ENCODE measurements at regions not wholly inside any gene's neighbourhood (a gene's known extent, or its start where the extent isn't known, plus 50 kb on each side); places are given as distances from the start of the nearest gene placed in this dataset.

DNA sequence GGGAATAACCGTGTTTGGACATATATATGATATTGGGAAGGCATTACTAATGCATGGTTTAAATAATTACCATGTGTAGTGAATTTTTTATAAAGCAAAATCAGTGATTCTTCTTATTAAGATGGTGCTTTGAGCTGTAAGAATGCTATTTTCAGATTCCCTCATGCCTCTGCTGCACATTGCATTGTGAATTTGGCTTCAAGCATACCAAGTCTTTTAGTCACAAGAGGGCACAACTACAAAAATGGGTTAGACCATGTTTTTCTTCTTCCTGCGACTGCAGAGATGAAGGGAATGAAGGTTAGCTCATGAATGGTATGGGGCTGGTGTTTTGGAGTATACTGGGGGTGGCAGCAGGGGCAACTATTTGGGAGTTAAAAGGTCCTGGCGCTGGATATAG is 320.1 kb downstream of the SLC4A3 start:
- DNase-seq (ENCODE audit: low read depth in 1 of 2, low spot score in 1 of 2) = no peak

DNA sequence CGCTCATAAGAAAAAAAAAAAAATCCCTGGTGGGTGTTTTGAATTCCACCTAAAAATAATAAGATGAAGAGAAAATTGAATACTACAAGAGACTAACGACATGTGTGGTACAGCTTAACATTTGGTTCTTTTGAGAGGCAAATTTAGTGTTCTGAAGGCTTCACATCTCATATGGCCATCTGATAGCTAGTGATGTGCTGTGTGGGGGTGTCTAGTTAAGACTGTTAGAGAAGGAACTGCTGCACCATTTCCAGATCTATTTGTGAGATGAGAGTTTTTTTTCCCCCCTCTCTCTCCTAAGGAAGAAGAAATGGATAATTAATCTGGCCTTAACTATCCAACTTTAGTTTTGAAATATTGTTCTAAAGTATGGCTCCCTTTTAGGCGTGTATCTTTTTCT is 321.6 kb downstream of the SLC4A3 start:
- no peak for DNase-seq (ENCODE audit: low read depth in 1 of 2, low spot score in 1 of 2)

DNA sequence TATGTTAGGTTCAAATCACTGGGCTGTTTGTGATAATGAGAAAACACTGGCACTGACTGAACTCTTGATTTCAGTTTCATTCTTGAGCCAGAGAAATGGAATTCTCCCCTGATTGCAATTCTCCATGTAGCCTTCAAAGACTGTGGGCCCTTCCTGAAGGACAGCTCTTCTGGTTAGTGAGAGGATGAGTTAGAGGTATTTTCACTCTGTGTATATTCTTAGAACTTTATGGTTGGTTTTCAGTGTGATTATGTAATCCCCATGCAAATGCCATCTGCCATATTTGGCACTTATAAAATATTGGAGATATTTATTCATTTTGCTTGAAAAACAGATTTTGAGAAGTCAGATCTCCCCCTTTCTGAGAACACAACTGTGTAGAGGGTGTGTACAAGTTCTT is 323.7 kb downstream of the SLC4A3 start:
- DNase-seq (ENCODE audit: low read depth in 1 of 2, low spot score in 1 of 2) = no peak

DNA sequence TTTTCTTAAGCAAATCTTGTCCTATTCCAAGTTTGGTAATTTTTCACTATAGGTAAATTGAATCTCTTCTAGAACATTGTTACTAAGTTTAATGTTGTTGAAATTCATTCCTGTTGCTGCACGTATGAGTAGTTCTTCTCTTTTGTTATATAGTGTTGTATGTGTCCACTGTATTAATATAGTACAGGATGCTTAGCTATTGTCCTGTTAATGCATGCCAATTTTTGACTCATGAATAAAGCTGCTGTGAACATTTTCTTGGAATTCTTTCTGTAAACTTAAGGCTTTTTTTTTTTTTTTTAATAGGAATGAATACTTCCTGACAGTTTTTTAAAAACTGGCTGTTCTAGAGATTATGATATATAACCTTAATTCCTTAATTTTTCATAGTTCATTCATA is 326.9 kb downstream of the SLC4A3 start:
- DNase-seq (ENCODE audit: low read depth in 1 of 2, low spot score in 1 of 2) = no peak

DNA sequence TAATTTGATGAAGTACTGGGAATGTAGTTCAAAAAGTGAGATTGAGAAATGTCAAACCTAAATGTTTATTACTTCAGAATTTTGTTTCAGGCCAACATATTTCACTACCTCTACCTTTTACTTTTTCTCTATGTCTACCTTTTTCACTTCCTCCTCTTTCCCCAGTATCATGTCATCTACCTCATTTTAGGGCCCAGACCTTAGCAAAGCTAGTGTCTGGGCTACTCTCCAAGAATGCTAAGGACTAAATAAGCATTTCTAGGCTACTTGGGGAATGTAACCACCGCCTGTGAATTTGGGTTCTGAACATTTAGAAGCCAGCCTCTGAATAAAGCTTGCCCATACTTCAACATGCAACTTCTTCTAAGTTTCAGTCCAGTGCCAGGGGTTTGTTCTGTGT is 330.4 kb downstream of the SLC4A3 start:
- DNase-seq (ENCODE audit: low read depth in 1 of 2, low spot score in 1 of 2) = no peak

DNA sequence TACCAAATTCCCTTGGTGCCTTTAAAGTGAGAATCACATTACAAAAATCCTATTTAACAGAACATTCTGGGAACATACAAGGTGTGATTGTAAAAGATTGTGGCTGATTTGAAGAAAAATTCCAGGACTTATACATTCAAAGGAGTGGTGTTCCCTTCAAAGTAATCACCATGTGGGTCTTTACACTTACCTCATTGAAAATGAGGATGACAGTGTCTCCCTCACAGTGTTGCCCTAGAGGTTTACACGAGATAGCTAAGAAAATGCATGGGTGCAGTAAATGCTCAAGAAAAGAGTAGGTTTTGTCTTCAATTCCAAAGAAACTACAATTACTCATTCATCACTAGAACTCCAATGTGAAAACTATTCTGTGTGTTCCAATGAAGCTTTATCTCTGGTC is 331.5 kb downstream of the SLC4A3 start:
- DNase-seq (ENCODE audit: low read depth in 1 of 2, low spot score in 1 of 2) = no peak

DNA sequence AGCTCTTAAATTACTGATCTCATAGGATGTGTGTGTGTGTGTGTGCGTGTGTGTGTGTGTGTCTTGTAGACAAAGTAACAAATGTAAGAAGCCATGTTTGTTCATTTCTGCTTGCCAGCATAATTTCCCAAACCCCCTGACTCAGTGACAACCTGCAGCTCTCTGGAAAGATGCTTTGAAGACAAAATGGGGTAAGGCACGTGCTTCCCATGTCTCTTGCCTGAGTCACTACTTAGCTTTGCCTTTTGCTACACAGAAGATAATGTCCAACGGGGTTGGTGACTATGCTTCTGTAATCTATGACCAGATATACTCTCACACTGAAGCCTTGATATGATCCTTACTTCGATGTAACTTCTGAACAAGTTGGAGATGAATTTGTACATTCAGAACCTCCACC is 332.0 kb downstream of the SLC4A3 start:
- no peak for DNase-seq (ENCODE audit: low read depth in 1 of 2, low spot score in 1 of 2)

DNA sequence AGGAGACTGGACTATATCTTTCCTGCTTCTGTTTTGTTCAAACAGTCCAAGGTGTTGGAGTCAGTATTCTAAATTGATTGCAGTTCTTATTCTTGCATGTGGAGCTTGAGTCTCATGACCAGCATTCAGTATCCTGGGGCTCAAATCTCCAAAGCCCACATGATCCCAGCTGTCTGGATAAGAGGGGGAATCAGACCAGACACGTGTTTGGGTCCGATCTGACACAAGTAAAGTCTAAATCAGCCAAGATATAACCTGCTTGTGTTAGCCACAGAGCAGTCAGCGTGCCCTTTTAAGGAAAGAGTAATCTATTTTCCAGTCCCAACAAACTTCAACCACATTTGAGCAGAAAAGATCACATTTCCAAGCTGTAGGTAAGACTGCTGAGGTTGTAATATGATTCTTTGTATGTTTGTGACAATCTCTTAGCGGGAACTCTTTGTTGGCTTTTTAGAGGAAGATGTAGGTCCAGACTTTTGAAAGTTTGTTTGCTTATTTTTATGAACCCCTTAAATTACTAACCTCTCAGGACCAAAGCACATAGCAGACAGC is 334.6 kb downstream of the SLC4A3 start:
- DNase-seq (ENCODE audit: low read depth in 1 of 2, low spot score in 1 of 2) = no peak

DNA sequence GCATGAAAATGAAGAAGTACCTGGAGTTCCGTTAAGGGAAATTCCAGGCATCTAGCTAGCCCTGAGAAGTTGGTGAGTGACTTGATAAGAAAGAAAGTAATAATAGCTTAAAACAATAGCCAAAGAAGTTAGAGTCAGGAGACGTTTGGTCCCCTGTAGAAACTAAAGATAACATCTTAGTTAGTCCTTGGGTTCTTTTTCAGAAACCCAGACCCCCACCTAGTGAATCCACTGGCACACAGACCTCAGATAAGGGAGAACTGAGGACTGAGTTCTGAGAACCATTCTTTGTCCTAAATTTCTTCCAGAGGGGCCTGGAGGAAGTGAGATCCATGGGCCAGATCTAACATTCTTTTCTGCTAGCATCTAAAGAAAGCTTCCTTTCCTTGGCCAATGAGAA is 335.4 kb downstream of the SLC4A3 start:
- DNase-seq (ENCODE audit: low read depth in 1 of 2, low spot score in 1 of 2) = no peak

DNA sequence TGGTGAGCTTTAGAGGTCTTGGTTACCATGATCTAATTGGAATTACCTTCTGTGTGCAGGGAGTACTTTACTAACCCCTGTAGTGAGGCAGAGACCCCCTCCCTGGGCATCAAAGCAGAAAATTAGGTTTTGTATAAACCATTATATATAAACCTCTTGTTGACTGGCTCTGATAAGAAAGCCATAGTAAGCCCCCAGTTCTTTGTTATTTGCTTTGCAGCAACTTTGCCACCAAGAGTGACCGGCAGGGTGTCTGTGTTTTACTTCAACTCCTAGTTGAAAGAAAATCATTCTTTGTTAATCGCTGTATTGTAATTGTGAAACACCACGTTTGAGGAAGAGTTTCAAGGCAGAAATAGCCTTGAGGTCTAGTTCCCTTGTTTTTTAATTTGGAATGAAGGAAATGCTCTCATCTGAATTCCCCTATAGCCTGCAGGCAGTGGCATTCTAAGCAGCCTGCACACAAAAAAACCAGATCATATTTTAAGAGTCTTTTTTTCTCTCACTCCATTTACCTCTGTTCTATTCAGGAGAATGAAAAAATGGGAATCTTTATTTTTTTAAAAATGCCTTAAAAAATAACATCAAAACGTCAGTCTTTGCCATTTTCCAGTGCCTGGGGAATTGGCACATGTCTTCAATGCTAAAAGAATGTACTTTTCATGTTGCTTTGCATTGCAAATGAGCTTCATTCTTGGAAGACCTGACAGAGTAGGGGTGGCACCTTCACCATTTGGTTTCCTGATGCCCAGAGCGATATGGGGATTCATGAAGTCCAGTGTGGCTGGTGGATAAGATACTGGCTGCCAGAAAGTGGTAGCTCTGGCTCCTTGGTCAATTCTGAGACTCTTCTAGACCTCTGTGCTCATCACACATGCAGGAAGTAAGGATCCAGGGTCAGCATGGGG is 338.1 kb downstream of the SLC4A3 start:
- DNase-seq (ENCODE audit: low read depth in 1 of 2, low spot score in 1 of 2) = no peak

DNA sequence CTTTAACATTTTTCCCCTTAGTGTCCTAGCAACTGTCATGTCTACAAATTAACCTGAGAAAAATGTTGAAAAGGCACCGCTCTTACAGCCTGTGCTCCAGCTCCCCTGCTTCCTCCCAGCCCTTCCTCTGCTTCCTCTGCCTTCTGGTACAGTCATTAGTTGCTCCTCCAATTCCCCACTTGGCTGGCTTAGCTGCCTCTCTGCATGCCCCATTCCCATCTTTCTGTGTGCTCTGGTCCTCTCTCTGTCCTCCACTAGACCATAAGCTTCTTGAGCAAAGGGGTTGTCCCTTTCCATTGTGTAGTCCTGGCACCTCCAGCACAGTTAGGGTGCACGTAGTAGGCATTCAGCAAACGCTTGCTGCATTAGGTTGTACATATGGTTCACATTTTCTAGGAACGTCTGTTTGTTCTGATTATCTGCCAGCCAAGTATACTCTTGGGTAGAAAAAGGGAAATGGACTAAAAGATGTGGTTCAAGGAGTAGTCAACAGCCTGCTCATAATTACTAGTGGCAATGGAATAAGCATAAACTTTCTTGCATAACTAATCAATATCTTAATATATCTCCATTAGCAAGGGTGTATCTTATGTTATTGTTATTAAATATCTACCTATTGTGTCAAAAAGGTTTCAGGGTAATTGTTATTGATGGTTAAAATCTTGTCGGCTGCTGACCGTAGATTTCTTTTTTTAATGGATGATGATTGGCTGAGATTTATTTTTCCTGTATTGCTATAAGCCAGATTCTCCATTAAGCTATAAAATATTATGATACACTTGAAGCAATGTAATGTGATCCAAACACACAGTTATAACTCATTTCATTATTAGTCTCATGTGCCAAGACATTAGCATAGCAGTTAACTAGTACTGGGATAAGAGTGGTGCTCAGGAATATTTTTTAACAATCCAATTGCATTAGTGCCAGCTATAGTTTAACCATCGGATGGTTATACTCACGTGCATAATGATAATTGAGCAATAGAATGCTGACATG is 340.1 kb downstream of the SLC4A3 start:
- DNase-seq (ENCODE audit: low read depth in 1 of 2, low spot score in 1 of 2) = no peak

DNA sequence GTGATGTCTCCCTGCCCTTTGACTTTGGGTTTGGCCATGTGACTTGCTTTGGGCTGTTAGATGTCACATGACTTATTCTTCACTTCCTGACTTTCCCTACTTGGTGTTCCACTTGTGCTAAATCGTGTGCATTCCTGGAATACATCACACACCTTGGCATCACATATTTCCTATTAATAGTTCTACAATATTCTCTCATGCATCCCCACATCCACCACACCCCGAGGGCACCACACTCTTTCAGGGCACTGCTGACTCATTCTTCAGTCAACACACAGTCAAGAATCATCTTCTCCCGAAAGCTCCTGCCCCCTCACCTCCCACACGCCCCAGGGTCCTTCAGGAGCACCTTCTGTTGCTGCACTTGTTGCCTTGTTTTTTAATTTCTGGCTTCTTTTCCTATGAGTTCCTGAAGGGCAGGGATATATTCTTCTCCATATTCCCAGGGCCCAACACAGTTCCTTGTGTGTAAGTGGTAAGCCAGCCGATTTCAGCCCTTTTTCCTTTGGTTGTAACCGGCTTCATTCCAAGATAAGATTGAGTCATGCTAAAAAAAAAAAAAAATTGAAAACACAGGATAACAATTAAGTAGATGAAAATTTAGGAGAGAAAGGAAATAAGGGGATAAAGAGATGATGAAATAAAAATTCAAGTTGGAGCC is 341.4 kb downstream of the SLC4A3 start:
- DNase-seq (ENCODE audit: low read depth in 1 of 2, low spot score in 1 of 2) = no peak

DNA sequence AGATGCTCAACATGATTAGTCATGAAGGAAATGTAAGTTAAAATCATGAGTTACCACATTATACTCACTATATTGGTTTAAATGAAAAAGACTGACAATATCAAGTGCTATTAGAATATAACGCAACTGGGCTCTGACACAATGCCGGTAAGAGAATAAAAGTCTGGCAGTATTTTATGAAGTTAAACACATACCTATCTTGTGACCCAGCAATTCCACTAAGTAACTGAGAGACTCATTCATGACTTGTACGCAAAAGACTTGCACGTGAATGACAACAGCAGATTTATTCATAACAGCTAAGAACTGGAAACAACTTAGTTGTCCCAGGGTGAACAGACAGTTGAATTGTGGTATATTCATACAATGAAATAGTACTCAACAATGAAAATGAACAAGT is 342.1 kb downstream of the SLC4A3 start:
- DNase-seq (ENCODE audit: low read depth in 1 of 2, low spot score in 1 of 2) = no peak

DNA sequence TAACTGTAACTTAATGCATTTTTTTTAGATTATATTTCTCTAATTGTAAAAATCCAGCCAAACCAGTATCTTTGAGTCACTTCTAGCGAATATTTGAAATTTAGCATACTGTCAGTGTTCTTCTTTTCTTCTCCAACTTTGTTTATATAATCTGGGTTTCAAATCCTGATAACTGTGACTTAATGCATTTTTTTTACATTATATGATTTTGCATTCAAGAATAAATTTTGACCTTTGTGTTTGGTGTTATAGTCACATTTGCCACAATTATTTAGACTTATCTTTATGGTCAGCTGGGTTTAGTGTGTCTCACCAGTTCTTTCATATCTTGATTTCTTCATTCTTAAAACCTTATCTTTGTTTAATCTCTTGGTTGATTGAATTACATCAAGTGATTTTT is 345.7 kb downstream of the SLC4A3 start:
- no peak for DNase-seq (ENCODE audit: low read depth in 1 of 2, low spot score in 1 of 2)

DNA sequence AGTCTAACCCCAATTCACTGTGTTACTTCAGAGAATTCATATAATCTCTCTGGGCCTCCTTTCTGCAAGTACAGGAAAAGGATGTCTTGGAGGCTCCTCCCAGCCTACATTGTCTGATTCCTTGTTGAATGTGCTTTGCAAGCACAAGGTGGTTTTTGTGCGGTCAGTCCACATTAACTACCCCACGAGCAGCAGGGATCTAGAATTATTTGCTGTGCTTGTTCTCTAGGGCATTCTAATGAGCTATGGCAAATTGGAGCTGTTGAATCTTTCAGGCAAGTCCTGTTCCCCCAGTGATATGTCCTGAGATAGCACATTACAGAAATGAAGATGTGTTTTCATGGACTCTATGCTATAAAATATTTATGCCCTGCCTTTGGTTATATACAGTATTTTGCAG is 349.4 kb downstream of the SLC4A3 start:
- DNase-seq (ENCODE audit: low read depth in 1 of 2, low spot score in 1 of 2) = no peak

DNA sequence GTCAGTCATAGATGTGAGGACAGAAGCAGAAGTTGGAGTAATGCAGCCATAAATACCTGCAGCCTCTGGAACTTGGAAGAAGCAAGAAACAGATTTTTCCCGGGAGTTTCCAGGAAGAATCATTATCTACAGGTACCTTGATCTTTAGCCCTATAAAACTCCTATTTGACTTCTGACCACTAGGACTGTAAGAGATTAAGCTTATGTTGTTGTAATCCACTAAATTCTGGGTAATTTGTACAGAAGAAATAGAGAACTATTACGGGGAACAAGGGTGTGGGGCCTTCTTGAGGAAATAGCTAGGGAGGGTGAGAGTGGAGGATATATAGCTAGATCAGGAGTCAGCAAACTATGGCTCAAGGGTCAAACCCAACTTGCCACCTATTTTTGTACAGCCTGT is 353.2 kb downstream of the SLC4A3 start:
- DNase-seq (ENCODE audit: low read depth in 1 of 2, low spot score in 1 of 2) = no peak

DNA sequence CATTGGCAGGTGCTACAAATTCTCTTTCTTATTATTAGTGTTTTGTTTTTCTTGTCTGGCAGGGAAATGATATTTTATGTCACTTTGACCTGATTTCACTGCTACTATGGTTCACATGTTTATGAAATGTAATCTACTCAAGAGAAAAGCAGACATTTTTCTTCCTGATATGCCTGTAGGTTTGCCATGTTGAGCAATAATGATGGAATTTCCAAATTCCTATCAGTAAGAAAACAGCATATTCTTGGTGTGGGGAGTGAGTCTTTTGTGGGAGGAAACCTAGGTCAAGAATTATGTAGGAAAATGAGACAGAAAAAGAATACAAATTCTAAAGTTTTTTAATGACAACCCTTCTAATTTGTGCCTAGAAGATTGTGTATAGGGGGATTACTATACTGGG is 356.4 kb downstream of the SLC4A3 start:
- DNase-seq (ENCODE audit: low read depth in 1 of 2, low spot score in 1 of 2) = no peak

DNA sequence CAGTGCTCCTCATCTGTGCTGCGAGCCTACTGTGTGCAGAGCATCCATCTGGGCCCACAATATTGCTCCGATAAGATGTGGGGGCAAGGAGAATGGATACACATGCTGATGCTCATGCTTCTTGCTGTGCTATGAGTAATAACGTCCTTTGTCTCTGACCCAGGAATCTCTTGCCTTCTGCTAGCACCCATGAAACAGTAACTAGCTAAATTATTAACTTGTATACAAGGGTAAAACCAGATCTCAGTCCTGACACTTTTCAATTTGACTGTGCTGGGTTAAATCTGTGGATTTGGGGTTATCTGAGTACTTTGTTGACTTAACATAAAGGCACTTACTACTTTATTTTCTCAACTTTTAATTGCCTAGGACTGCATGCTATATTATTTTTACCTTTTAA is 357.6 kb downstream of the SLC4A3 start:
- no peak for DNase-seq (ENCODE audit: low read depth in 1 of 2, low spot score in 1 of 2)

DNA sequence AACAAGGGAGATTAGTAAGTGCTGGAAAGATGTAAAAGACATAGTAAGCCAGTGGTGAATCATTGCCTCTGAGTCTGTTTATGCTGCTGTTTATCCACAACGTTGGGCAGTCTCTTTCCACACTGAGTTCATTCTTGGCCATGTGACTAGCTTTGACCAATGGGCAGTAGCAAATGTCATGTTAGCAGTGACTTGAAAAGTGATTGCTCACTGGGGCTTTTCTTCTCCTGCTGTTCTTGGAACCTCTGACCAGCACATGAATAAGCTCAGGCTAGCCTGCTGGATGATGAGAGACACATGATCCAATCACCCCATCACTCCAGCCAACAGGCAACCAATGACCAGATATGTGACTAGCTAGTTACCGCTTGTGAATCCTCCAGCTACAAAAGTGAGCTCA is 360.4 kb downstream of the SLC4A3 start:
- no peak for DNase-seq (ENCODE audit: low read depth in 1 of 2, low spot score in 1 of 2)

DNA sequence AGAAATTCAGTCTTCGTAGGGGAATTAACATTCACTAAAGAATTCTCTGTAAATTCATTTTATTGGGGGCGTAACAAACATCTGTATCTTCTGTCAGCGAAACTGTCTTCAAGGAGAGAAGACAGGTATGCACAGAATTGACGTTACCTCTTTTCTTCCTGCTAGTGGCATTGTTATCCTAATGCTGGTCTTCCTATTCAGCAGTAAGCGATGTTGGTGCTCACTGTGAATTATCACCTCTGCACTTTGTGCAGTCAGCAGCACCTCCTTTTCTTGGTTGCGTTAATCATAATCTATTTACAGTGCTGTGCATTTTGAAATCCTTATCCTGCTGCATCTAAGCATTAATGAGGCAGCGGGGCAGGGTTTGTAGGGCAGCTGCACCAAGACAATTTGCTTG is 362.3 kb downstream of the SLC4A3 start:
- DNase-seq (ENCODE audit: low read depth in 1 of 2, low spot score in 1 of 2) = no peak

DNA sequence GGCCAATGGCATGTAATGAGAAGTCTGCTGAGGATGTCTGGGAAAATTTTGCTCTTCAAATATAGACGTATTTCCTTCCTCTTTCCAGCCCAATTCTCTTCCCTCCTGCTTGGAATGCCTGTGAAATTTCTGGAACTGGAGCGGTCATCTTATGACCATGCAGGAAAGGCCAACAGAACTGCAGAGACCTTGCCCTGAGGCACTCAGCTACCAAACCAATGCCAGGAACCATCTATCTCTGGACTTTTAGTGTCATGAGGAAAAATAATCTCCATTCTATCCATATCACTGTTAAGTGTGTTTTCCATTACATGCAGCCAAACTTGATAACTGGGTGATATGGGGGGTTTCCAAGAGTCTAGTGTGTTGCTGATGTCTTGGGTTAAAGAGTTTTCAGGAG is 363.7 kb downstream of the SLC4A3 start:
- no peak for DNase-seq (ENCODE audit: low read depth in 1 of 2, low spot score in 1 of 2)

All from activated CD4-positive, alpha-beta T cell treated with anti-CD3 and anti-CD28 coated beads, Interleukin-2, amount 50 U/mL, for 24 hours (primary cell).